Cerebellar nuclear complex (tissue), 1 donor: ENCODE measurements at regions not wholly inside any gene's neighbourhood (a gene's known extent, or its start where the extent isn't known, plus 50 kb on each side); places are given as distances from the start of the nearest gene placed in this dataset.

ENCODE experiments used
- DNase-seq, 2 experiments: peaks; one replicate each; lab custom pipeline; 2025; lab: John Stamatoyannopoulos, UW

DNA sequence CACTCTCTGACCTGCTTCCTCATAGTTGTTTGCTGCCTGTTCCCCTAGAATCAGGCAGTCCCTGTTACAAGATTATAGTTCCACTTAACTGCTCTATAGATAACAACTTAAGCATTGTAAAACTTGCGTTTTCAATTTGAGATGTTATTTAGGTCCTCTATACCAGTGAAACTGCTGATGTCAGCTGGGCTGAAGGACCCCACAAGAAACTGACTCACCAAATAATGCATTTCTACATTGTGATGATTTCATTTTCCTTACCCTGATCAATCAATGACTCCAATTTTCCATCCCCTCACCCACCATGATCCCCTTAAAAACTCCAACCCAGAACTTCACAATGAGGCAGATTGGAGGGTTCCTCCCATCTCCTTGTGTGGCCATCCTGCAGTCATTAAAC, 280.7 kb downstream of the SLITRK1 start:
- no peak for DNase-seq

GRCh38 chr13:83592095-83592494, 290.2 kb downstream of the SLITRK1 start:
- no peak for DNase-seq

- DNase-seq: no peak
These were observed 292.5 kb downstream of the SLITRK1 start for GRCh38 chr13:83589814-83590213.

- DNase-seq: no peak
These were observed 305.1 kb downstream of the SLITRK1 start for GRCh38 chr13:83577183-83577582.

DNA sequence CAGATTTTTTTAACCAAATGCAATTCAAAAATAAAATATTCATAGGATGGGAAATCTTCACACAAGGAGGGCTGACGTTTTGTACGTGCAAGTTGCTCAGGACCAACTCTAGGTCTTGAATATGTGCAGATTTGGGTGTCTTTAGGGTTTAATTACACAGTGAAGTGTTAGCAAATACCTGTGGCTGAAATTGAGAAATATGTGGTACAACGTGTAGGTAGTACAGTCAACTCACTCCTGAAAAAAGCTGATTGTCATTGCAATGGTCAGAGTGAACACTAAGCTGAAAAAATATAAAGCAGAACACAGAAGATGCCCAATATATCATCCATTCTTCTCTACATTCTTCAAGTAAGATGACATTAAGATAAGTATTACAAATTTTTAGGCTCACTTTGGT, 314.3 kb downstream of the SLITRK1 start:
- DNase-seq: no peak

GRCh38 chr13:83563499-83563898, 318.8 kb downstream of the SLITRK1 start:
- DNase-seq: no peak

DNA sequence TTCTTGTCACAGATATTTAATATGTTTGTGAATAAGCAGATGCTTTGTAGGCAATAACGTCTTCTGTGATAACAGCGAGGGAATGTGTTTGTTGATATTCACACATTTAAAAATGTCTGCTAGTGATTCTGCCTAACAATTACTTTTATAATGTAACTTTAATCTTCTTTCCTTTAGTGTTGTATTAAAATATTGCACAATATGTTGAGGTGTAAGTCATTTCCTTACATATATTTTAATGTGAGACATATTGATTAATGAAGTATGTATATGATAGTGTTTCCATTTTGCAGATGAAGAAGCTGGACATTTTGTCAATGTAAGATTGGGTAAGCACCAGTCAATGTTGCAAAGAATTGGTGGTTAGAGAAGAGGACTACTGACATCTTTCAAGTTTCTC, 324.4 kb downstream of the SLITRK1 start:
- DNase-seq: no peak

DNA sequence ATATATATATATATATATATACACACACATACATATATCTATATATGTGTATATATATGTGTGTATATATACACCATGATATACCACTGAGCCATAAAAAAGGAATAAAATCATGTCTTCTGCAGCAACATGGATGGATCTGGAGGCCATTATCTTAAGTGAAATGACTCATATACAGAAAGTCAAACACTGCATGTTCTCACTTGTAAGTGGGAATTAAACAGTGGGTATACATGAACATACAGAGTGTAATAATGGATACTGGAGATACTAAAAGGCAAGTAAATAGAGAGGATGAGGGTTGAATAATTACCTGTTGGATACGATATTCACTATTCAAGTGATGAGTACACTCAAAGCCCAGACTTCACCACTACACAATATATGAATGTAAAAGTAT, 332.6 kb downstream of the SLITRK1 start:
- DNase-seq: no peak

DNA sequence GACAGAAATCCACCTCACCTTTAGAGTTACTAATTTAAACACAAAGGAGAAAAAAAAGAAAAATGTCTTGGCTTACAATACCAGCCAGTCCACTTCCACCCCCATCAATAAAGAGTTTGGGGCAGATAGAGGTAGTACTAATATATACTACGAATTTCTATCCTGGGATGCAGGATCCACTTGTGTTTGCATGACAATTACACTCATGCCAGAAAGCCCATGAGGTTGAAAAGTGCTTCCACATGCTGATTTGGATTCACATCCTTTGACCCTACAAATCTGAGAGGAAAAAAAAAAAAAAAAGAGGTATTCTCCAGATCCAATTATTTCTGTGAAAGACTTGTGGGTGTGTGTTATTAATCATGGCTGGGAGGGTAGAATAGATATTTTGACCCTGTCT, 335.2 kb downstream of the SLITRK1 start:
- no peak for DNase-seq

- no peak for DNase-seq
These were observed 335.8 kb downstream of the SLITRK1 start for GRCh38 chr13:83546476-83546875.

DNA sequence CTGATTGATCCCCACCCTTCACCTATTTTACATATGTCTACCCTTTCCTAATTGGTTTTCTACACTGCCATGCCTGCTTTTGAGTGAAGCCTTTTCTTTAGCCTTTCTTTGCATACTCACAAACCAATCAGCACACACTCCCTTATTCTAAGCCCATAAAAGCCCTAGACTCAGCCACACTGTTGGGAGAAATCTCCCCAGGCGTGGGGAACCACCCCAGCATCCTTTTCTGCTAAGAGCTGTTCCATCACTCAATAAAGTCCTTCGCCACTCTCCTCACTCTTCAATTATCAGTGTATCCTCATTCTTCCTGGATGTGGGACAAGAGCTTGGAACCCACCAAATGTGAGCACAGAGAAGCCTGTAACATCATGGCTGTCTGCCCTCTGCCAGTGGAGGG, 343.6 kb downstream of the SLITRK1 start:
- DNase-seq: no peak

- DNase-seq: no peak
These were observed 345.3 kb downstream of the SLITRK1 start for GRCh38 chr13:83536941-83537340.

DNA sequence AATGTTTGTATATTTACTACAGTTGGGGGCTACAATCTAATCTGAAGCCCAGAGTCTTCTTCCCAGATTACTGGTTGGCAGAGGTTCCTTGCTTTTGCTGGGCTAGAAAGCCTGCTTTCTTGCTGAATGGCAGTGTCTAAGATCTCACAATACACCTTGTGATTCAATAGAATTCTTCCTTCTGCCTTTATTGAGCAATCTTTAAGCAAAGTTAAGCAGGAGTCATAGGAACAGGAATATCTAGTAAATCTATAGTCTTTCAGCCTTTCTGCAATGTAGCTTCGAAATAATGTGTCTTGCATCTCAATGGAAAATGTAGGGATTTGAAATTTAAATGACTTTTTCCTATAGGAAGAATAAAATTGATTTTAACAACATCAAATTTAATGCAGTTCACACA, 346.1 kb downstream of the SLITRK1 start:
- DNase-seq: no peak

GRCh38 chr13:83532809-83533208, 349.5 kb downstream of the SLITRK1 start:
- no peak for DNase-seq

- no peak for DNase-seq
These were observed 351.3 kb downstream of the SLITRK1 start for GRCh38 chr13:83531022-83531421.

DNA sequence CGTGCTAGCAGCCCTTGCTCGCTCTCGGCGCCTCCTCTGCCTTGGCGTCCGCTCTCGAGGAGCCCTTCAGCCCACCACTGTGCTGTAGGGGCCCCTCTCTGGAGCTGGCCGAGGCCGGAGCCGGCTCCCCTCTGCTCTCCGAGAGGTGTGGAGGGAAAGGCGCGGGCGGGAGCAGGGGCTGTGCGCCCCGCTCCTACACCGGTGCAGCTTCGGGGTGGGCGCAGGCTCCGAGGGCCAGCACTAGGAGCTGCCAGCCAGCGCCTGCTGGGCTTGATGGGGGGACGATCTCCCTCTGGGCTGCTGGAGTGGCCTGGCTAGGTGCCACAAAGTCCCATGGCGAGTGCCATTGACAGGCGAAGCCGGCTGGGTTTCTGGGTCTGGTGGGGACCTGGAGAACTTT, 365.5 kb downstream of the SLITRK1 start:
- DNase-seq: no peak

- no peak for DNase-seq
These were observed 366.8 kb downstream of the SLITRK1 start for GRCh38 chr13:83515268-83516015.

GRCh38 chr13:83508771-83509301, 373.4 kb downstream of the SLITRK1 start:
- no peak for DNase-seq

GRCh38 chr13:83503424-83503823, 378.9 kb downstream of the SLITRK1 start:
- no peak for DNase-seq

DNA sequence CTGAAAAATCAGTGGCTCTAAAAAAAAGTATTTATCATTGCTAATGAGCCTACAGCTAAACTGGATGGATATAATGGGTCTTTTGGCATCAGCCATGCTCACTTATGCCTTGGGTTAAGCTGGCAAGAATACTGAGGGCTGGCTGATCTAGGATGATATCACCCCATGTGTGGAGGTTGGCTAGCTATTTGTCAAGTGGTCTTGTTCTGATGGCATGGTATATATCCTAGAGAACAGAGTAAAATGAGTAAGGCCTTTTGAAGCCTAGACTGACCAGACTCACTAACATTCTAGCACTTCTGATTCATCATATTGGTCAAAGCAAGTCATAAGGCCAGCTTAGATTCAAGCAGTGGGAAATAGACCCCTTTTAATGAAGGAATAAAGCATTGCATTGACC, 383.0 kb downstream of the SLITRK1 start:
- no peak for DNase-seq

- DNase-seq: no peak
These were observed 383.6 kb downstream of the SLITRK1 start for GRCh38 chr13:83498481-83499190.

DNA sequence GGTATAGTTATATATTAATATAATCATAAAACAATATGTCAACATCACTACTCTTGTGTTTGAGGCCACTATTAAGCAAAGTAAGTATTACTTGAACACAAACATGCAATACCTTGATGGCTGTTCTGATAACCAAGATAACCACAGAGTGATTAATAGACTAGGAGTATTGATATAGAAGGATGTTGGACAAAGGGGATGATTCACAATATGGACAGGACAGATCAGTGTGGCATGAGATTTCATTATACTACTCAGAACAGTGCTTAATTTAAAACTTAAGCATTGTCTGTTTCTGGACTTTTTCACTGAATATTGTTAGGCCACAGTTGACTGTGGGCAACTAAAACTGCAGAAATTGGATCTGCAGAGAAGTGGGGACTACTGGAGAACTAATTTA, 384.2 kb downstream of the SLITRK1 start:
- no peak for DNase-seq

DNA sequence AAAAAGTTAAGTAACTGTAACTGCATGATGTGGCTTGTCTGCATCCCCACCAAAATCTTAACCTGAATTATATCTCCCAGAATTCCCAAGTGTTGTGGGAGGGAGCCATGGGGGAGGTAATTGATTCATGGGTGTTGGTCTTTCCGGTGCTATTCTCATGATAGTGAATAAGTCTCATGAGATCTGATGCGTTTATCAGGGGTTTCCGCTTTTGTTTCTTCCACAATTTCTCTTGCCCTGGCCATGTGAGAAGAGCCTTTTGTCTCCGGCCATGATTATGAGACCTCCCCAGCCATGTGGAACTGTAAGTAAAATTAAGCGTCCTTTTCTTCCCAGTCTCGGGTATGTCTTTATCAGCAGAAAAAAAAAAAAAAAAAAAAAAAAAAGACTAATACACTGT, 385.8 kb downstream of the SLITRK1 start:
- DNase-seq: no peak
